GM21423 (cell line): ENCODE measurements at regions not wholly inside any gene's neighbourhood (a gene's known extent, or its start where the extent isn't known, plus 50 kb on each side); places are given as distances from the start of the nearest gene placed in this dataset.

Source experiments
- ATAC-seq: cut with Tn5 transposase; IDR thresholded peaks from one replicate; pipeline ENCODE4 v1.9.1; 2021; ENCODE audit warnings: mild to moderate bottlenecking, moderate library complexity; ENCODE audit not compliant: unreplicated experiment

DNA sequence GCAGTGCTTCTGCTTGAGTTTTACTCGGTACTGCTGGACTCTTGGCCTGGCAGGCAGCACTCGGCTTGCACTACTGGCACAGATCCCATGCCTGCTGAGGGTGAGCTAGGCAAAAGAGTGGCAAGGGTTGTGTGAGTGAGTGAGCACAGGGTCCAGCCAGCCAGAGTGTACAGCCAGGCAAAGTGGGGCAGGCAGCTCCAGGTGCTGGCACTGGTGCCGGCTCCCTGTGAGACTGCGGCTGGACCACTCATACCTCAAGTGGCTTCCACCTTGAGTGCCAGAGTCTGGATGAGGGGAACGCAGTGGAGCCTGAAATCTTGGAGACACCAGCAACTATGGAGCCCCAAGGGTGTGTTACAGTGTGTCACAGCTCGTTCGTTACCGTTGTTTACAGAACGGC, 1451.9 kb upstream of the AGA start:
- ATAC-seq = no peak

DNA sequence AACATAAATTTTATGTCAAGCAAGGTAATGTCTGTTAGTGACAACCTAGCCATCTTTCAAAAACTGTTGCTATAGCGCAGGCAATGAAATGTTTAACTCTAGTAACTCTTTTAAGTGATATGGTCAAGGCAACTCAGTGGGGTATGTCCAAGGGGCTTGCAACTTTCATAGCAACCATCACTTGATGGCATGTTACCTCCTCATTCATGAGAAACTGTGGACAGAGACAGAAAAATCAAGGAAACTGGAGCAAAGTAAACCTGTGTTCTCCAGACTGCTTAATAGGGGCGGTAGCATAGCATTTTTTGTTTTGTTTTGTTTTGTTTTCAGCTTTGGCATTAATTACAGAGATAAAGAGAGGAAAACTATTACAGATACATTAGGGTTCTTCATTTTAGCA, 1456.8 kb upstream of the AGA start:
- ATAC-seq = no peak

DNA sequence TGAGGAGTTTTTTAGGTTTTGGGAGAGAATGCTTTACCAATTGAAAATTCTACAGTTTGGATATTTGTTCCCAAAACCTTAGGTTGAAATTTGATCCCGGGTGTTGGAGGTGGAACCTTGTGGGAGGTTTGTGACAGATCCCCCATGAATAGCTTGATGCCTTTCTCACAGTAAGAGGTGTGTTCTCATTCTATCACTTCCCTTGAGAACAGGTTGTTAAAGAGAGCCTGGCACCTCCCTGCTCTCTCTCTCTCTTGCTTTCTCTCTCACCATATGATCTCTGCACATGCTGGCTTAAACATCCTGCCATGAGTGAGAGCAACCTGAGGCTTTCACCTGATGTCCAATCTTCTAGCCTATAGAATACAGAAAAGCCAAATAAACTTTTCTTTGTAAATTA, 1475.5 kb upstream of the AGA start:
- ATAC-seq = no peak

DNA sequence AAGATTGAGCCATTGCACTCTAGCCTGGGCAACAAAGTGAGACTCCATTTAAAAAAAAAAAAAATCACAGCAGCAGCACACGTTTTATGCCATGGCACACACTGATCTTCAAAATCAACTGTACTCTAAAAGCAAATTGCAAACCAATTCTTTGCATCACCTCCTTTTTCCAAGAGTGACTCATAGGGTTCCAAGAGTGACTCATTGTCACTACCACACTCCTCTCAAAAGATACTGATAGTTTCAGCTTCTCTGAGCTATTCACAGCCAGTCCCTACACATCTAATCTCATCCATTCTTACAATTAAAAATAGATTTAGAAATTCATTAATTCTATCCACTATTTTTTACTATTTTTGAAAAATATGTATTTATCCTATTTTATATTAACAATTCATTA, 1494.9 kb upstream of the AGA start:
- no peak for ATAC-seq

DNA sequence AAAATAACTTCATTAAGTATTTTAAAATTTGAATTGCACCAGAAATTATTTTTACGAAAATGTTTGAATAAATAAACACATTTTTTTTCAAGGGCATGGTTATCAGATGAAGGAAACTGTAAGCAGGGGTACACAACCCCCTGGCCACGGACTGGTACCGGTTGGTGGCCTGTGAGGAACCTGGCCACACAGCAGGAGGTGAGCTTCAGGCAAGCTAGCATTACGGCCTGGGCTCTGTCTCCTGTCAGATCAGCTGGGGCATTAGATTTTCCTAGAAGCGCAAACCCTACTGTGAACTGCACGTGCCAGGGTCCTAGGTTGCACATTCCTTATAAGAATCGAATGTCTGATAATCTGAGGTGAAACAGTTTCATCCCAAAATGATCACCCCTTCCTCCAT, 1499.7 kb upstream of the AGA start:
- ATAC-seq = no peak

DNA sequence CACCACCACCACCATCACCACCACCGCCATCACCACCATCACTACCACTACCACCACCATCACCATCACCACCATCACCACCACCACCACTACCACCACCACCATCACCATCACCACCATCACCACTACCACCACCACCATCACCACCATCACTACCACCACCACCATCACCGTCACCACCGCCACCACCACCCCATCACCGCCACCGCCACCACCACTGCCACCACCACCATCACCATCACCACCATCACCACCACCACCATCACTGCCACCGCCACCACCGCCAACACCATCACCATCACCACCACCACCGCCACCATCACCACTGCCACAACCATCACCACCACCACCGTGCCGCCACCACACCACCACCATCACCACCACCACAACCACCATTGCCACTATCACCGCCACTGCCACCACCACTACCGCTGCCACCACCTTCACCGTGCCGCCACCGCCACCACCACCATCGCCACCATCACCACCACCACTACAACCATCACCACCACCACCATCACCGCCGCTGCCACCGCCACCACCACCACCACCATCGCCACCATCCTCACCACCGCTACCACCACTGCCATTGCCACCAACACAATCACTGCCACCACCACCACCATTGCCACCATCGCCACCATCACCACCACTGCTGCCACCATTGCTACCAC, 1511.3 kb upstream of the AGA start:
- no peak for ATAC-seq

DNA sequence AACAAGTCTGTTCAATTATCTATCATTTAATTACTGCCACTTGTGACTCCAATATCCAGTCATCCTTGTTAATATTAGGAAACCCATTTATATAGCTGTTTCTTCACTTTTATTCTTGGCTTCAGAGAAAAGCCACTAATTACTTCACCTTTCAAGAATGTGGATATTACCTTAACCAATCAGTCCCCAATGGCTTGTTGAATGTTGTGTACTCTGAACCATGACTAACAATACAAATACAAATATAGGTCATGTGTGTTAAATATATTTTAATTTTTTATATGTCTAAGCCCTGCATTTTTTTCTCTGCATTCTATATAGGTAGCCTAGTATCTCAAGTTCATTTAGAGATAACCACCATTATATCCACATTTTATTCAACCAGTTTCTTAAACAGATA, 1513.4 kb upstream of the AGA start:
- ATAC-seq = no peak

DNA sequence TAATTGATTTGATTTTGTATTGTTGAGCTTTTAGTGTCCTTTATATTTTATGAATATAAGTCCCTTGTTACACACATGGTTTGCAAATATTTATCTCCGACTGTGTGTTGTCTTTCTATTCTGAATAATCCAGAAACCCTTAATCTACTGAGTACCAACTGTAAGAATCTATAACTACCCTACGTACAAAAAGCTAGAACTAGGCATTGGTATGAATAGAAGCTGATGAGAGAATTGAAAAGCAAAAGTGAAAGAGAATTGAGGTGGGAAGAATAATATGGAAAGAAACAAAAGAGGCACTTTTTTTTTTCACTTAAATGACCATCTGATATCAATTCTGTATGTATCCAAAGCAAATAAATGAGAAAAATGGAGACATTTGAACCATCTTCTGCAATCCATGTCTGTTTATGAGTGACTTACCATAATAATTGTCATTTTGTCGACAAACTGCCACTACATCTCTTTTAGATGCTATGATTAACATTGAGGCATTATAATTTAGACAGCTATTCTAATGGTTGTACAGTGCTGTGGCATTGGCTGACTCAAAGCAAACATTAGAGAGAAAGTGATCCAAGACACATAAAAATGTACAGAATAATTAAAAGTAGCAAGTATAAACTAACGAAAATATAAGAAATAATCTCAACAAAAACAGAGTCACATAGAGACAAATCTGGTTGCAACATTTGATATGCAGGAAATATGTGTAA, 1516.6 kb upstream of the AGA start:
- ATAC-seq = no peak

DNA sequence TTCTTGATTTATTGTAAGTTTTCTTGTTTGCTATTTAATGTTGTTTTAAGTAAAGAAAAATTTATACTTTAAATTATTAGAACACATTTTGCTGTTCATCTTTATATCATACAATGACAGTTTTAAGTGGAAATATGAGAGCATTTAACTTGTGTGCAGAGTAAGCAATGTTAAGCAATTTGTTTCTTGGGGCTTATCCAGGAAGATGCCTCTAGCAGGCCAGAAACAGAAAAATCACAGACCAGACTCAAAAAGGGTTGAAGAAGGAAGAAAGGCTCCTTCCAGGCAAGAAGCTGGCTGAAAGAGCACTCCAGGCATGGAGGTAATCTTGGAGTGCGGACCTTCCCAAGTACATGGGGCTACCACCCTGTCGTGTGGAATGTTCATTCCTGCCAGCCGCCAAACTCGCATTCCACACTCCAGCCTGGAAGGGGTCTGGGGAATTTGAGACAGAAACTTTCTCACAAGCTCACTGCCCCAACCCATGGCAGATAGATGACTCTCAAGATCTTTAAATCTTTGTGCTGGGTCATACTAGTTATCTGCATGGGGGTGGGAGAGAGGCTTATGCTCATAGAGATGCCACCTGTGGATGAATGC, 1521.3 kb upstream of the AGA start:
- no peak for ATAC-seq

DNA sequence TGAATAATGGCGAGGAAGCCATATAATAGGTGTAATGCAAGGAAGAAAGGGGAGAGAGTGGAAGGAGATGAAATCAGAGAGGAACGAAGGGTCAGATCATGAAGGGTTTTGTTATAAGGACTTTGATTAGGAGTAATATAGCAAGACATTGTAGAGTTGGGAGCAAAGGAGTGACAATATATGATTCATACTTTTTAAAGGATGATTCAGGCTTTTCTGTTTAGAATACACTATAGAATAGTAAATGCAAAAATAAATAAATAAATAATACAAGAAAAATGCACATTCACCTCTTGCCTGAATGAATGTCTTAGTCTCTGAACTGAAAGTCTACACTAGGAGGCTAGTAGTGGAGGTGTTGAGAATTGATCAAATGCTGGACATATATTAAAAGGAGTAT, 1524.4 kb upstream of the AGA start:
- no peak for ATAC-seq

DNA sequence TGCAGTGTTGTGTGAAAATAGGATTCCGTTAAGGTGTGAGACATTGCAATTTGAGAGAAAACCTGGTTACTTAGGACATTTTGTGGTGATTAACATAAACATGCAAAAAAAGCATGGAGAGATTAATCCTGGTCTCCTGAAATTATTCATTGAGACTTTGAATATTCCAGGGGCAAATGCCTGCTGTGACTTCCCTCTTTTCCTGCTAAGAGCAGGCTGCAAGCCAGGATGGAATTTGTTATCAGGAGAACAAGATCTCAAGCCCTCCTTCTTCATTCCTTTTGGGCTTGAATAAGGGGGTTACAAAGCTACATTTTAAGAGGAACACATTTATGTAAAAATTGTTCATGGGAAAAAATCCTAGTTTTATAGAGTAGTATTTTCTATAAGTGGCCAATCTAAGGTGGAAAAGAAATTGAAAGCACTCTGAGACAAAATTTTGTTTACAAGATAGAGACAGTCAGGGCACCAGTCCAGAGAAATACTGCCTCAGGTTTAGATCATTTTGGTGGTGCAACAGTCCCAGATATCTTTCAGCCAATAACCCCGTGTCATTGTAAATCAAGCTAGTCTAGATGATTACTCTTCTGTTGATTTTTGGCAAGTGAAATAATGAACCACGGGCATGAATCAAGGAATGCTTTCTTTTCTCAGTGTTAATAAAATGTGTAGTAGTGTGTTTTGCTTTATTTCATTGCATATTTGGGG, 1528.3 kb upstream of the AGA start:
- no peak for ATAC-seq

DNA sequence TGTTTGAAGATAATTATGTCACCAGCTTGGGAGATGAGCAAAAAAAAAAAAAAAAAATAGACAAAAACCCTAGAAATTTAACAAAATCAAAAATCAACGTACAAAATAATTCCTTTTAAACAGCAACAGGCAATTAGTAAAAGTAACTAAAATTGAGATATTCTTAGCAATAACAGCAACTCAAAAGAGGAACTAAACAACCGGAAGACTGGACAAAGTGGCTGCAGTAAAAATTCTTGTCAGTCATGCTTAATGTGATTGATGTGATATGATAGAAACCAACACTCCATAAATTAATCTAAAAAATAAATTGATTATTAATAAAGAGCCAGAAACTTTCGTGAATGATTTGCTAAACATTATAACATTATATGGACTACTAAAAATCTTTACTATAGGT, 1534.6 kb upstream of the AGA start:
- ATAC-seq = no peak

DNA sequence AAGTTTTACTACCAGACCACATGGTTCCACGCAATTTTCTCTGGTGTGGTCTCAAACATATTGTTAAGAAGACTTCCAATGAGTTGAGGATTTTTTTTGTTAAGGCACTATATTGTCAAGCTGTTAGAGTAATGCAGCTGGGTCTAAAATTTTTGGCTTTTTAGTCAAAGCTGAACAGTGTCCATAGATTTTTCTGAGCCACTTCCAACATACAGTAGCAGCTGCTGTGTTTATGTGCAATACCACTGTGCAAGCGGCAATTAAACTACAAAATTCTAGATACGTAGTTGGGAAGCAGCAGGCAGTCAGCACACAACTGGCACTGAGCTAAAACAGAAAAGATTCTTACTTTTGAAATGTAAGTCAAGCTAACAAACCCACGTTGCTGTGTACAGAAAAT, 1551.1 kb upstream of the AGA start:
- no peak for ATAC-seq

DNA sequence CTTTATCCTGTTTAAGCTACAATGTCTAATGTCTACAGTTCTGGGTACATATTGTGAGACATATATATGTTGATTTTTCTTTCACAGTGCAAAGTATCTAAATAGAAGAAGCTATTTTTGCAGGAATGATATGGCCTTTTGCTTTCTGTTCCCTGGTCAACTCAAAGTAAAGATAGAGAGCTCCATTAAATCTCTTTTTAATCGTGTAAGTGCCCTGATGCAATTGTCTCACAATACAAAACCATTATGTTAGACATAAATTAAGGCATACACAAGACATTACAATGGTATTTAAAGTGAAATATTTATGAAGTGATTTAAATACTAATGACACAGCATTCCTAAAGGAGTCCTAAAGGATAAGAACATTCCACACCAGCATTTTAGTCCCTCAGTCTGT, 1559.7 kb upstream of the AGA start:
- ATAC-seq = no peak

DNA sequence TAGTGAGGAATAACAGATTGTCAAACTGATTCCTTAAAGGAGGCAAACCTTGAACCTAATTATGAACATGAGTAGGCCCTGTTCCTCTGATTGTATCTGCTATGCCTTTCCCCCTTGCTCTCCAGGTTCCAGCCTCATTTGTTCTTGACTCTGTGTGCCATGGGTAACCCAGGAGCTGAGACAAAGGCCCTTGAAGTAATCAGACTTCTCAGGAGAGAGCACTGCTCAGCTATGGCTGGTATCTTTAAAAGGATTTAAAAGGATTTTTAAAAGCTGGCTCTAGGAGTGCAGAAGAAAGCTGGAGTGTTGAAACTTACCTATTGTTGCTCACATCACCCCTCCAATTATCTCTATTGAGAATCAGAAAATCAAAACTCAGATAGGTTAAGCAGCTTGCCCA, 1565.5 kb upstream of the AGA start:
- no peak for ATAC-seq

DNA sequence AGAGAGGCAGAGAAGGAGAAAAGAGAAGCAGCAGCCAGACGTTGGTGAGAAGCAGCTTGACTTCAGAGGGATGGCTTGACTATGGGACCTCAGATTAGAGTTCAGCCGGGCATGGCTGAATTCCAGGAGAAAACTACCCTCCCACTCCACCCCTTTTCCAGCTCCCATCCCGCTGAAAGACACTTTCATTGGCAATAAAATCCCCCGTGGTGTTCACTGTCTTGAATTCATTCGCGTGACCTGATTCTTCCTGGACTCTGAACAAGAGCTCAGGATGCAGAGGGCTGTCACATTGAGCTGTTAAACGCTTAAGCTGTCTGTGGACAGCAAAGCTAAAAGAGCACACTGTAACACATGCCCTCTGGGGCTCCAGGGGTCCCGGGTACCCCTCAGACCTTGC, 1575.3 kb upstream of the AGA start:
- no peak for ATAC-seq

DNA sequence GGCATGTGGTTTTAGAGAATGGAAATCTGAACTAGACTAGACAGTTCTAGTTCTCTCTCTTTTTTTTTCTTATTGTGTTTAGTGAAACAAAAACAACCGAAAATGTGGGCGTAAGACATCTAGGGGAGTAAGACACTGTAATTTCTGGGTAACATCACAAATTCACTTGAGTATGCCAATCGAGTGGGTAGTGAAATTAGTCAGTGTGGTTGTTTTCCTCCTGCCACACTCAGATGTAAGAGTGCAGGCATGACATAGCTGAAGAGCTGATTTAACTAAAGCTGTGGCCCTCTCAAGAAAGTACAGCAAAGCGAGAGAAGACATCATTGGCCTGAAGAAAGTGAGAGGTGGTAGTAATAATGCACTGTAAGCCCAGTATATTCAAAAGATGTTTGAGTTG, 1585.3 kb upstream of the AGA start:
- ATAC-seq = no peak

DNA sequence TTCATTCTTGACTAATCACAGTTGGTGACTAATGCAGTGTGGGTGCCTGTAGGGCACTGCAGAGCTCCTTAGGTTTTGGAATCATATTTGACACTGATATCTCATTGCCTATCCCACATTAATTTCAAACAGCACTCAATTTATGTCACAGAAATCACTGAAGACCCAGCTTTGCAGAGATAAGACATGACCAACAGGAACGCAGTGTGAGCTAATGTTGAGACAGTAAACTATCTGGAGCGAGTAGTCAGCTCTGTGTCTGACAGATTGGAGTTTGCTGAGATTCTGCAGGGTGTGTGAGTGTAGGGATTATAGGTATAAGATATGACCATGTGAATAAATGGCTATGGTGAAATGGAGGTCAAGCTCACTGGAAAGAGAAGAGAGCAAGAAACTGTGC, 1586.1 kb upstream of the AGA start:
- no peak for ATAC-seq

DNA sequence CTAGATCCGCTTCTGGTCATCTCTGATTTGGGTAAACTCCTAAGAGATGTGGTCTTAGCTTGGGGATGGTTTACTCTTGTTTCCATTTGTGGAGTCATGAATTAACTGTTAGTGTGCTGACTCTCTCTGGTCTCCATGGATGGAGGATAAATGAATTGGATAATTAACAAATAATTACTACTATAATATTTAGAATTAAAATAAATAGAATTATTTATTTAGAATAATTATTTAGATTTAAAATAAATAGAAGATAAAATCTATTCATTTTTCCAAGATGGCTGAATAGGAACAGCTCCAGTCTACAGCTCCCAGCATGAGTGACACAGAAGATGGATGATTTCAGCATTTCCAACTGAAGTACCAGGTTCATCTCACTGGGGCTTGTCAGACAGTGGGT, 1587.4 kb upstream of the AGA start:
- no peak for ATAC-seq

DNA sequence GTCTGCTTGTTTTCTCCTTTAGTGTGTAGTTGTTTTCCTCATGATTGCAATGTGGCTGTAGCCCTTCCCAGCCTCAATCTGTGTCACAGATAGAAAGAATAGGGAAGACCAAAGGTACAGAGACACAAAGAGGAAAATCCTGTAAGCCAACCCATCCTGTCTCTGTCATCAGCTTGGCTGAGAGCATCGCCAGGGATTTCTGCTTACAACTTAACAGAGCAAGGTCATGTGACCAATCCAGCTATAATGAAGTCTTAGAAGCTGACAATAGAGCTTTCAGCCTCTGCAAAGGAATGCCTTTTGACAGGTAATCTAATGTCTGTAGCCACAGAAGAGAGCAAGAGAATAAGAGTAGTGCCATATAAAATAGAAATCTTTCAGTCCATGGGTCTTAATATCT, 1598.0 kb upstream of the AGA start:
- no peak for ATAC-seq

DNA sequence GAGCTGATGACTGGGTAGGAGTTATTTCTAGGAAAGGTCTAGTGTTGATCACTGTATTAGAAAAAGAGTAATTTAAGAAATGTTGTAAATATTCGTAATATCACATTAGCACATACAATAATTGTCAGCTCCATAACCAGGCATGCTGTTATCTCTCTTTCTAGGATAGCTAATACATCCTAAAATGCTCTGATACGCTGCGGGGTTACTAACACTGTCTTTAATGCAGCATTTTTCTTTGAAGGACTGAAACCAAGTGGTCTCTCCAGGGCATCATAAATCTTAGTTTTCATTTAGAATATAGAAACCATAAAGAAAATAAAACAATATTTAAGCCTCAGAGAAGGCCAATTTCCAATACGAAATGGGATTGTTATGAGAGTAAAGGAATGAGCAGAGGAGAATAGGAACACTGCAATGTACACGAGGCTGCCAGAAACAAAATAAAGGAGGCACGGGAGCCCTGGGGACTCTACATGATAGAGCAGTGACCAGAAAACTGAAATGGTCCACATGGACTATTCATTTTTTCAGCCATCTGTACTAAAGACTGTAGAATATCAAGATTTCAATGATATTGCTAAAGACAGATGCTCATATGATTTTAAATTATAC, 1606.7 kb upstream of the AGA start:
- ATAC-seq = no peak

DNA sequence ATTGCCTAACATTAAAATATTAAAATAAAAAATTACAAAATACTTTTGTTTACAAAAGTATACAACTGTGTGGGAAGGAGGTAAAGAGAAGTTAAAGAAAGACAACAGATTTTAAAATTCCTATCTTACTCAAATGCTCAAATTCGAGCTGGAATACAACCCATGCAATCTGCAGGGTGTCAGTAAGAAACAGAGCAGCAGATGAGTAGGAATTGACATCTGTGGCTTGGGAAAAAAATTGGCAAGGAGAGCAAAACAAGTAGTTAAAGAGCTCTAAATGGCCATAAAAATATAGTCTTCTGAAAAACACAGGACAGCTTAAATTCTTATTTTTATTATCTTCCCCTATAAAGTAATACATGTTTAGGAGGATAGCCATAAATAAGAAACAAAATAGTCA, 1609.0 kb upstream of the AGA start:
- ATAC-seq = no peak
